GM23248 (cell line): ENCODE measurements at regions not wholly inside any gene's neighbourhood (a gene's known extent, or its start where the extent isn't known, plus 50 kb on each side); places are given as distances from the start of the nearest gene placed in this dataset.

Experiments used
- EZH2 ChIP-seq: fragments of 200-600 bp; sonication (generic); IDR thresholded peaks from 2 replicates; pipeline ENCODE4 v1.6.1; 2018; ENCODE audit warnings: antibody characterized with exemption, mild to moderate bottlenecking; ENCODE audit not compliant: insufficient read depth, poor library complexity, severe bottlenecking
- EZH2phosphoT487 ChIP-seq: fragments of 200-600 bp; sonication (generic); IDR thresholded peaks from 2 replicates; pipeline ENCODE4 v1.6.1; 2018; ENCODE audit warnings: antibody characterized with exemption, moderate library complexity, mild to moderate bottlenecking, low read depth; ENCODE audit not compliant: insufficient read depth

DNA sequence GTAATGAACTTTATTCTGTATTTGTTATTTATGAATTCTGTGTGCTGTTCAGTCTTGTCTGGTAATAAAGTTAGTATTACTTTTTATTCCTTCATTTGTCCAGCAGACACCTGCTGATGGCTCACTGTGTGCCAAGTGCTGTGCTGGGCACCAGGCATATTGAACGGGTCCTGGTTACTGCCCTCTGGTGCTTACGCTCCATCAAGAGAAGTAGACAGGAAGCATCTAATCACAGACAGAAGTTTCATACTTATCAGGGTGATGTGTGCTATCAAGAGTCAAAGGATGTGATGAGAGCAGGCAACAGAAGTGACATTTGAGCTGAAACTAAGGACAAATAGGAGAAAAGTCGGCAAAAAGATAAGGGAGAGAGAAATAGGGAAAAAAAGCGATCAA lies 153.1 kb downstream of the FGF1 start:
- TF ChIP-seq EZH2 = no peak
- no peak for TF ChIP-seq EZH2phosphoT487
